OCI-LY1 (cell line): ENCODE measurements at regions not wholly inside any gene's neighbourhood (a gene's known extent, or its start where the extent isn't known, plus 50 kb on each side); places are given as distances from the start of the nearest gene placed in this dataset.

Source experiments
- H2AFZ ChIP-seq: fragments of 200-600 bp; sonication (generic), shearing (Covaris generic); 2 replicates; pipeline ENCODE4 v1.6.0; 2014; ENCODE audit warnings: antibody characterized with exemption, mild to moderate bottlenecking, low read length
- H3F3A ChIP-seq: fragments of 200-600 bp; sonication (generic), shearing (Covaris generic); 2 replicates; pipeline ENCODE4 v1.6.0; 2014; ENCODE audit warnings: mild to moderate bottlenecking, antibody characterized with exemption, low read length, moderate library complexity; ENCODE audit not compliant: insufficient read depth
- H3K27ac ChIP-seq: fragments of 200-600 bp; sonication (generic); 2 replicates; pipeline ENCODE4 v1.5.1; 2014; ENCODE audit warnings: low read length, mixed run types, mild to moderate bottlenecking, low read depth; ENCODE audit not compliant: poor library complexity, severe bottlenecking
- H3K27me3 ChIP-seq: fragments of 200-600 bp; sonication (generic); 2 replicates; pipeline ENCODE4 v1.6.0; 2014; ENCODE audit warnings: antibody characterized with exemption, mild to moderate bottlenecking, low read length, moderate library complexity; ENCODE audit not compliant: insufficient read depth
- H3K36me3 ChIP-seq: fragments of 200-600 bp; sonication (generic); 2 replicates; pipeline ENCODE4 v1.6.1; 2014; ENCODE audit warnings: mild to moderate bottlenecking, antibody characterized with exemption, low read length, moderate library complexity, mixed read lengths; ENCODE audit not compliant: insufficient read depth
- H3K4me1 ChIP-seq: fragments of 200-600 bp; sonication (generic); 2 replicates; pipeline ENCODE4 v1.5.1; 2014; ENCODE audit warnings: mild to moderate bottlenecking, low read length, moderate library complexity; ENCODE audit not compliant: insufficient read depth, severe bottlenecking
- H3K4me2 ChIP-seq: fragments of 200-600 bp; sonication (generic), shearing (Covaris generic); 2 replicates; pipeline ENCODE4 v1.6.1; 2014; ENCODE audit warnings: low read length
- H3K4me3 ChIP-seq: fragments of 200-600 bp; sonication (generic); 2 replicates; pipeline ENCODE4 v1.5.1; 2014; ENCODE audit warnings: low read length, low read depth, mild to moderate bottlenecking, mixed read lengths; ENCODE audit not compliant: poor library complexity, severe bottlenecking
- H3K79me2 ChIP-seq: fragments of 200-600 bp; shearing (Covaris generic); 2 replicates; pipeline ENCODE4 v1.6.1; 2016; ENCODE audit warnings: mixed run types, low read length, mixed read lengths; ENCODE audit not compliant: insufficient read depth
- H3K9ac ChIP-seq: fragments of 200-600 bp; sonication (generic), shearing (Covaris generic); 2 replicates; pipeline ENCODE4 v1.6.1; 2014; ENCODE audit warnings: mild to moderate bottlenecking, low read length, mixed read lengths
- H3K9me2 ChIP-seq: fragments of 200-600 bp; sonication (generic), shearing (Covaris generic); 2 replicates; pipeline ENCODE4 v1.6.1; 2014; ENCODE audit warnings: low read depth, mild to moderate bottlenecking, low read length, mixed read lengths
- H3K9me3 ChIP-seq: fragments of 200-600 bp; shearing (Covaris generic); 2 replicates; pipeline ENCODE4 v1.6.1; 2014; ENCODE audit warnings: low read length, mixed read lengths
- H4K20me1 ChIP-seq: fragments of 200-600 bp; sonication (generic), shearing (Covaris generic); 2 replicates; pipeline ENCODE4 v1.6.0; 2016; ENCODE audit warnings: mild to moderate bottlenecking, low read length; ENCODE audit not compliant: insufficient read depth
- EZH2 ChIP-seq: fragments of 200-600 bp; sonication (generic), shearing (Covaris generic); IDR thresholded peaks from 2 replicates; pipeline ENCODE4 v1.8.0; 2017; ENCODE audit warnings: borderline replicate concordance, mixed run types, mild to moderate bottlenecking, antibody characterized with exemption, low read length, moderate library complexity, mixed read lengths
- TF ChIP-seq, protein P1 (sequence below): fragments of 200-600 bp; sonication (generic), shearing (Covaris generic); IDR thresholded peaks from 2 replicates; pipeline ENCODE4 v1.5.1; 2017; ENCODE audit warnings: mild to moderate bottlenecking, antibody characterized with exemption, low read length, moderate library complexity, mixed read lengths

DNA sequence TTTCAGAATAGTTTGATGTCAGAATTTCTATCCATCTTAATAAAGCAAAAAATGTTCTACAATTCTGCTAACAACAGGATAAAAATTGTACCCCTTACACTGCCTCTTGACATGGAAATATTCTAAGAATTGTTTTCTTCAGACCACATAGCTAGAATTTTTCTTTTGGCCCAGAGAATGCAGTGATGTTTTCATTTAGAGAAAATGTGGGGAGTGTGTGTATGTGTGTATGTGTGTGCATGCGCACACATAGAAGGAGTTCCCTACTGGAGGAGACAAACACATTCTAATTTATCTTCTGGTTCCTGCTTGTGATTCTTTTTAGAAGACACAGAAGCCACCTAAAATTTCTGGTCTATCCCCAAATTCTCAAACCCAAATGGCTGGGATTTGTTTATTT is 1145.7 kb downstream of the VRK1 start:
- Histone ChIP-seq H3K4me3 (no peak overlapping the region), H3F3A (no peaks in the 10 kb centered on the region), H3K4me1 (no peaks in the 10 kb centered on the region), H4K20me1 (no peaks in the 10 kb centered on the region), H3K27me3 (no peaks in the 10 kb centered on the region), H3K4me2 (no peak overlapping the region), H3K36me3 (no peaks in the 10 kb centered on the region), H3K9me3 (no peaks in the 10 kb centered on the region), H3K79me2 (no peaks in the 10 kb centered on the region), H3K27ac (no peak overlapping the region), H3K9ac (no peak overlapping the region), H2AFZ (no peak overlapping the region), H3K9me2 (no peaks in the 10 kb centered on the region)
- no peak for TF ChIP-seq EZH2
- TF ChIP-seq, protein P1, sequence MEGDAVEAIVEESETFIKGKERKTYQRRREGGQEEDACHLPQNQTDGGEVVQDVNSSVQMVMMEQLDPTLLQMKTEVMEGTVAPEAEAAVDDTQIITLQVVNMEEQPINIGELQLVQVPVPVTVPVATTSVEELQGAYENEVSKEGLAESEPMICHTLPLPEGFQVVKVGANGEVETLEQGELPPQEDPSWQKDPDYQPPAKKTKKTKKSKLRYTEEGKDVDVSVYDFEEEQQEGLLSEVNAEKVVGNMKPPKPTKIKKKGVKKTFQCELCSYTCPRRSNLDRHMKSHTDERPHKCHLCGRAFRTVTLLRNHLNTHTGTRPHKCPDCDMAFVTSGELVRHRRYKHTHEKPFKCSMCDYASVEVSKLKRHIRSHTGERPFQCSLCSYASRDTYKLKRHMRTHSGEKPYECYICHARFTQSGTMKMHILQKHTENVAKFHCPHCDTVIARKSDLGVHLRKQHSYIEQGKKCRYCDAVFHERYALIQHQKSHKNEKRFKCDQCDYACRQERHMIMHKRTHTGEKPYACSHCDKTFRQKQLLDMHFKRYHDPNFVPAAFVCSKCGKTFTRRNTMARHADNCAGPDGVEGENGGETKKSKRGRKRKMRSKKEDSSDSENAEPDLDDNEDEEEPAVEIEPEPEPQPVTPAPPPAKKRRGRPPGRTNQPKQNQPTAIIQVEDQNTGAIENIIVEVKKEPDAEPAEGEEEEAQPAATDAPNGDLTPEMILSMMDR = no peak

GRCh38 chr14:97943619-97944018 is 1146.4 kb downstream of the VRK1 start:
- H3K27me3 ChIP-seq = no peaks in the 10 kb centered on the region
- no peak overlapping the region for H3K27ac ChIP-seq
- H3K4me2 ChIP-seq = no peak overlapping the region
- H3K9me3 ChIP-seq = no peaks in the 10 kb centered on the region
- no peaks in the 10 kb centered on the region for H3F3A ChIP-seq
- H2AFZ ChIP-seq = no peak overlapping the region
- no peak overlapping the region for H3K4me3 ChIP-seq
- no peaks in the 10 kb centered on the region for H3K9me2 ChIP-seq
- no peak overlapping the region for H3K9ac ChIP-seq
- H4K20me1 ChIP-seq = no peaks in the 10 kb centered on the region
- H3K79me2 ChIP-seq = no peaks in the 10 kb centered on the region
- no peaks in the 10 kb centered on the region for H3K4me1 ChIP-seq
- TF ChIP-seq, protein P1 = no peak
- TF ChIP-seq EZH2 = no peak
- no peaks in the 10 kb centered on the region for H3K36me3 ChIP-seq

- H3K27me3 ChIP-seq = no peaks in the 10 kb centered on the region
Observed at GRCh38 chr14:97944380-97944779, 1147.2 kb downstream of the VRK1 start.

More at GRCh38 chr14:97944380-97944779, 1147.2 kb downstream of the VRK1 start:
- Histone ChIP-seq H3K9me2 (no peaks in the 10 kb centered on the region), H3K9me3 (no peaks in the 10 kb centered on the region), H3K4me3 (no peak overlapping the region), H4K20me1 (no peaks in the 10 kb centered on the region), H3K36me3 (no peaks in the 10 kb centered on the region), H3F3A (no peaks in the 10 kb centered on the region), H2AFZ (no peak overlapping the region), H3K4me2 (no peak overlapping the region), H3K27ac (no peak overlapping the region), H3K79me2 (no peaks in the 10 kb centered on the region), H3K9ac (no peak overlapping the region), H3K4me1 (no peaks in the 10 kb centered on the region)
- TF ChIP-seq, protein P1 = no peak
- no peak for TF ChIP-seq EZH2
